Embryonic facial prominence (tissue), 1 donor: ENCODE measurements at regions not wholly inside any gene's neighbourhood (a gene's known extent, or its start where the extent isn't known, plus 50 kb on each side); places are given as distances from the start of the nearest gene placed in this dataset.
A peak's percentile ranks its signal among the peaks of the same experiment; 100 is the strongest.

Experiments
- DNase-seq: peaks from one replicate; pipeline ENCODE4 v3.0.0-alpha.2; 2016; ENCODE audit errors: extremely low spot score

- DNase-seq, result no peak
These were observed 66.0 kb upstream of the TMCC3 start for GRCh38 chr12:94716339-94716738.

DNA sequence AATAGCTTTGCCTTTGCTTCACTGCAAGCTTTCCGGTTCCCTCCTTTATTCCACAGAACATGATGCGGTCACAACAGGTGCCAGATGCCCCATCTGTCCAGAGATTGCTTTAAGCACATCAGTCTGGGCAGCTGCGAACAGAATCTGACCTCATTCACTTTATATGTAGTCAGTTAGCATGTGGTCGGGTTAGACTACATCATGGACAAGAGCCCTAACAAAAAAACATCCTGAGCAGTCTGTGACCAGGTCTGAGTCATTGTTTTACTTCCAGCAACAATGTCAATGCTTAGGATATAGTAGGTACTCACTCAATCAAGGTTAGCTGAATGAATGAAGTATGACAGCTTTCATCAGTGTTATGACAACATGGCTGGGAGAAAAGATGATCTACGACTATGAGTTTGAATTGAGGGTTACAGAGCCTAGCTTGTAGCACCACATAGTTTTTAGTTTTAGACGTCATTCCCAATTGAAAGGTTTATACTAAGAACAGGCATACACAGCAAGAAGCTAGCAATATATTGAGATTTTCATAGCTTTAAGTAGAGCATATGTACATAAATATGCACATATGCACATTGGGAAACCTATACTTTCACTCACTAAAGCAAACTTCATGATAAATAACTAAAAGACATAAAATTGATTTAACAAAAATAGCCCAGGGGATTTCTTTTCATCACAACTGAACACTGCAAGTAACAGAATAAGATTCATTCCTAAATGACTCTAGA, 64.2 kb upstream of the TMCC3 start:
- DNase-seq, result no peak

DNA sequence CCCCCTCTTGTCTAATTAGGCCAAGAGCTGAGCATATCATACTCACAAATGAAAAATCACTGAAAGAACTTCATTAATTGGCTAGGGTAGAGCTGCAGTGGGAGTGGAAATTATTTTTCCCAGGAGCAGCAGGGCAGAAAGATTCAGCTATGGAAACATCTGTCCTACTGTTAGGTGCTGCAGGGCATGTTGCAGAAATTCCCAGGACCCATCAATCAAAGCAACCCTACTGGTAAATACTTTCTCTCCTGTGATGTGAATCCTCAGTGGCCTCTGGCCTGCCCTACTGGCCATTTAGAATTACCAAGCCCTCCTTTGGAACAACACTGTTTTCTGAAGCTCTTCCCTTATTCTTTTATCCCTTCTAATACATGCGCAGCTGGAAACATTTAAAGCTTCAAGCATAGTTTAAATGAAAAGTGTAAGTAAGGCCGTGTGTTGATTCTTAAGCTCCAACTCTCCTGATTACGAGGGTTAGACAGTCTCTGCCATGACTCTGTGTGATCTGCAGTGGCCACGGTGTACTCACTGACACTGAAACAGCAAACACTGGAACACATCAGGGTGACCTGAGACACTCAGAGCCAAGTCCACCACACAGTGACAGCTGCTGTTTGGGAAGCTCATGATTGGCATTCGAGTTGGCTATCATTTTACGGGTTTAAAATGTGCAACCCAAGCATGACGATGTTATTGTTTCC, 62.6 kb upstream of the TMCC3 start:
- no peak for DNase-seq

GRCh38 chr12:94710933-94711332, 60.6 kb upstream of the TMCC3 start:
- no peak for DNase-seq

DNA sequence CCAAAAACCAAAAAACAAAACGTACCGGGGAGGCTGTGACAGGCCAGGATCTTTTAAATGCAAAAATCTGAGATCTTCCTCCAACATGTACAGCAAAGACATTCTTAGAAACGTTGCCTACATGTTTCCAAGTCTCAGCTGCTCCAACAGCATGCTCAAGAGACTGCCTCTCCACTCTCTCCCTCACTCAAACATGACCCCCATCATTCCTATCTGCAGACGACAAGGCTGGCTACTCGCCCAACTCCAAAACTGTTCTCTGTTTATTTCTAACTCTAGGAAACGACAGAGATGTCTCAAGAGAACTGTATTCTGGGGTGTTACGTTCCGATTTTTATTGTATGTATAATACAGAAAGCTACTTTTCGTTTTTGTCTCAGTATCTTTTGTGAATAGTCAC, 57.5 kb upstream of the TMCC3 start:
- DNase-seq, result peak; percentile 36

GRCh38 chr12:94707036-94707435, 56.7 kb upstream of the TMCC3 start:
- DNase-seq, result no peak

GRCh38 chr12:94706250-94706661, 55.9 kb upstream of the TMCC3 start:
- no peak for DNase-seq

- DNase-seq, result no peak
These were observed 55.3 kb upstream of the TMCC3 start for GRCh38 chr12:94705676-94706075.

DNA sequence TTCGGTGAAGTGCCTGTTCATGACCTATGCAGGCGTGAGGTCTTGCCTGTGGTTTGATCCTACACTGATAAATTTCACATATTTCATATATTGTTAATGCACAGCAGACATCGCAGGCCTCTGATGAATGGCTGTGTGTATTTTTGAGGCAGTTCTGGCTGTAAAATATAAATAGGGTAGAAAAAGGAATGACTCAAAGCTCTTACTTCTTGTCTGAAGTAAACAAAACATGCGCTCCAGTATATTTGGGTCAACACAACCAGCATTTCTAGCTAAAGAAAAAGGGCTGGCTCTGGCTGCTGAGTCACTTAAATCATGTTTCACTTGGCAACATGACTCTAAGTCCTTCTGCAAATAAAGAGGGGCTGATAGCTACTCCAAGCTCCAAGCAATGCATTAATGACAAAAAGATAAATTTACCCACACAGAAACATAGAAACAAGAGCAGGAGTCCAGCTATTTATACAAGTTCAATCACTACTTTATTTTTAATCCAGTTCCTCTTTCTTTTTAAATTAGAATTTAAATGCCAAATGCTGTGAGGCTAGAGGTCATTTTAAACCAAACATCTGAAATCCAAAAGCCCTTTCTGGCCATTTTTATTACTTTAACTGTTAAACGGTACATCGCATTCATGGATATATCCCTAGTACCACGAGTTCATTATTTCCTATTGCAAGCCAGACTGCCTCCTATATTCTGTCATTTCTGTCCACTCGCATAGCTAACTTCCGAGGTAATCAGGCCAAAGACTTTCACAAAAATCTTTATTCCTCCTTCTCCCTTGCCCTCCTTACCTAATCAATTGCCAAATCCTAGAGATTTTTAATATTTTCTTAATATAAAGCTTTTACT, 54.3 kb upstream of the TMCC3 start:
- no peak for DNase-seq

- no peak for DNase-seq
These were observed 52.3 kb upstream of the TMCC3 start for GRCh38 chr12:94702696-94703095.

GRCh38 chr12:94701711-94702110, 51.4 kb upstream of the TMCC3 start:
- no peak for DNase-seq

- DNase-seq, result no peak
These were observed 50.3 kb upstream of the TMCC3 start for GRCh38 chr12:94700662-94701061.
